ENCODE measurements at regions not wholly inside any gene's neighbourhood (a gene's known extent, or its start where the extent isn't known, plus 50 kb on each side); places are given as distances from the start of the nearest gene placed in this dataset.

DNA sequence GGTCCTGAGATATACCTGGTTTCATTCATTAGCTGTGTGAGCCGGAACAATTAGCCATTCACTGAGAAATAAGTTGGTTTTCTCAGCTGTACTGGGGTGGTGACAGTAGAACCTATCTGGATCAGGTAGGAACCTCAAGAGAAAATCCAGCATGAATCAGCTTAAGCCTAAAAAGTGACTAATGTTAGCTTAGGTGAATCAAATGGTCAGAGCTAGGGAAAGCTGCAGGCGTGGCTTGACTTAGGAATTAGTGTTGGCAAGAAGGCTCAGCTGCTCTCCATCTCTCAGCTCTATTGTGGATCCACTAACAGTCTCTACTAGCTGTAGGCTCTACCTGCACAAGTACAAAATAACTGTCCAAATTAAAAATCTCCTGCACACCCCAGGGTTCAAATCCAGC lies 1025.5 kb downstream of the RAB28 start:
- TF ChIP-seq ZBTB8A (CRISPR knock-in tag; IDR thresholded peaks at IDR 0.05; ENCODE audit: borderline replicate concordance, low read depth) = no peak
- TF ChIP-seq, protein P1, sequence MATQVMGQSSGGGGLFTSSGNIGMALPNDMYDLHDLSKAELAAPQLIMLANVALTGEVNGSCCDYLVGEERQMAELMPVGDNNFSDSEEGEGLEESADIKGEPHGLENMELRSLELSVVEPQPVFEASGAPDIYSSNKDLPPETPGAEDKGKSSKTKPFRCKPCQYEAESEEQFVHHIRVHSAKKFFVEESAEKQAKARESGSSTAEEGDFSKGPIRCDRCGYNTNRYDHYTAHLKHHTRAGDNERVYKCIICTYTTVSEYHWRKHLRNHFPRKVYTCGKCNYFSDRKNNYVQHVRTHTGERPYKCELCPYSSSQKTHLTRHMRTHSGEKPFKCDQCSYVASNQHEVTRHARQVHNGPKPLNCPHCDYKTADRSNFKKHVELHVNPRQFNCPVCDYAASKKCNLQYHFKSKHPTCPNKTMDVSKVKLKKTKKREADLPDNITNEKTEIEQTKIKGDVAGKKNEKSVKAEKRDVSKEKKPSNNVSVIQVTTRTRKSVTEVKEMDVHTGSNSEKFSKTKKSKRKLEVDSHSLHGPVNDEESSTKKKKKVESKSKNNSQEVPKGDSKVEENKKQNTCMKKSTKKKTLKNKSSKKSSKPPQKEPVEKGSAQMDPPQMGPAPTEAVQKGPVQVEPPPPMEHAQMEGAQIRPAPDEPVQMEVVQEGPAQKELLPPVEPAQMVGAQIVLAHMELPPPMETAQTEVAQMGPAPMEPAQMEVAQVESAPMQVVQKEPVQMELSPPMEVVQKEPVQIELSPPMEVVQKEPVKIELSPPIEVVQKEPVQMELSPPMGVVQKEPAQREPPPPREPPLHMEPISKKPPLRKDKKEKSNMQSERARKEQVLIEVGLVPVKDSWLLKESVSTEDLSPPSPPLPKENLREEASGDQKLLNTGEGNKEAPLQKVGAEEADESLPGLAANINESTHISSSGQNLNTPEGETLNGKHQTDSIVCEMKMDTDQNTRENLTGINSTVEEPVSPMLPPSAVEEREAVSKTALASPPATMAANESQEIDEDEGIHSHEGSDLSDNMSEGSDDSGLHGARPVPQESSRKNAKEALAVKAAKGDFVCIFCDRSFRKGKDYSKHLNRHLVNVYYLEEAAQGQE (IDR thresholded peaks at IDR 0.05; ENCODE audit: borderline replicate concordance in 1 of 2, low read depth in 1 of 2, low read length in 2 of 2) = no peak
- TF ChIP-seq CHD2 (IDR thresholded peaks at IDR 0.05; ENCODE audit: low read depth, low read length) = no peak
- TF ChIP-seq, protein P2, sequence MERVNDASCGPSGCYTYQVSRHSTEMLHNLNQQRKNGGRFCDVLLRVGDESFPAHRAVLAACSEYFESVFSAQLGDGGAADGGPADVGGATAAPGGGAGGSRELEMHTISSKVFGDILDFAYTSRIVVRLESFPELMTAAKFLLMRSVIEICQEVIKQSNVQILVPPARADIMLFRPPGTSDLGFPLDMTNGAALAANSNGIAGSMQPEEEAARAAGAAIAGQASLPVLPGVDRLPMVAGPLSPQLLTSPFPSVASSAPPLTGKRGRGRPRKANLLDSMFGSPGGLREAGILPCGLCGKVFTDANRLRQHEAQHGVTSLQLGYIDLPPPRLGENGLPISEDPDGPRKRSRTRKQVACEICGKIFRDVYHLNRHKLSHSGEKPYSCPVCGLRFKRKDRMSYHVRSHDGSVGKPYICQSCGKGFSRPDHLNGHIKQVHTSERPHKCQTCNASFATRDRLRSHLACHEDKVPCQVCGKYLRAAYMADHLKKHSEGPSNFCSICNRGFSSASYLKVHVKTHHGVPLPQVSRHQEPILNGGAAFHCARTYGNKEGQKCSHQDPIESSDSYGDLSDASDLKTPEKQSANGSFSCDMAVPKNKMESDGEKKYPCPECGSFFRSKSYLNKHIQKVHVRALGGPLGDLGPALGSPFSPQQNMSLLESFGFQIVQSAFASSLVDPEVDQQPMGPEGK (CRISPR knock-in tag; IDR thresholded peaks at IDR 0.05) = no peak
- TF ChIP-seq, protein P3, sequence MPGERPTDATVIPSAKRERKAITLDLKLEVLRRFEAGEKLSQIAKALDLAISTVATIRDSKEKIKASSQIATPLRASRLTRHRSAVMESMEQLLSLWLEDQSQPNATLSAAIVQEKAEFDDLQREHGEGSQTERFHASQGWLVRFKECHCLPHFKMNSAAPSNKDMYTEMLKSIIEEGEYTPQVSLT (CRISPR knock-in tag; IDR thresholded peaks at IDR 0.05; ENCODE audit: borderline replicate concordance, low read depth) = no peak
- no peak for TF ChIP-seq NCOA2 (CRISPR knock-in tag; IDR thresholded peaks at IDR 0.05)
- TF ChIP-seq ZZZ3 (CRISPR knock-in tag; IDR thresholded peaks at IDR 0.05; ENCODE audit: borderline replicate concordance) = no peak
- no peak for TF ChIP-seq SP1 (IDR thresholded peaks at IDR 0.05)
- TF ChIP-seq SP1 (CRISPR knock-in tag; IDR thresholded peaks at IDR 0.05) = no peak
- no peak for TF ChIP-seq POLR2A (IDR thresholded peaks at IDR 0.05; ENCODE audit: insufficient read depth in 1 of 2, low read depth in 2 of 2, low read length in 2 of 2)
- TF ChIP-seq, protein P4, sequence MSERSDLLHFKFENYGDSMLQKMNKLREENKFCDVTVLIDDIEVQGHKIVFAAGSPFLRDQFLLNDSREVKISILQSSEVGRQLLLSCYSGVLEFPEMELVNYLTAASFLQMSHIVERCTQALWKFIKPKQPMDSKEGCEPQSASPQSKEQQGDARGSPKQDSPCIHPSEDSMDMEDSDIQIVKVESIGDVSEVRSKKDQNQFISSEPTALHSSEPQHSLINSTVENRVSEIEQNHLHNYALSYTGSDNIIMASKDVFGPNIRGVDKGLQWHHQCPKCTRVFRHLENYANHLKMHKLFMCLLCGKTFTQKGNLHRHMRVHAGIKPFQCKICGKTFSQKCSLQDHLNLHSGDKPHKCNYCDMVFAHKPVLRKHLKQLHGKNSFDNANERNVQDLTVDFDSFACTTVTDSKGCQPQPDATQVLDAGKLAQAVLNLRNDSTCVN (CRISPR knock-in tag; IDR thresholded peaks at IDR 0.05; ENCODE audit: borderline replicate concordance) = no peak
- TF ChIP-seq IRF2 (CRISPR knock-in tag; IDR thresholded peaks at IDR 0.05) = no peak

All from HepG2 (cell line).